HTR-8/SVneo (cell line): ENCODE measurements at regions not wholly inside any gene's neighbourhood (a gene's known extent, or its start where the extent isn't known, plus 50 kb on each side); places are given as distances from the start of the nearest gene placed in this dataset.
"Not testable (repeated sequence)": the region's sequence is repeated elsewhere in the genome, so short reads cannot be mapped to it uniquely, and the experiment has no call there.

ENCODE experiments used
- DNase-seq: peaks from one replicate; pipeline ENCODE4 v3.0.0; 2011; ENCODE audit warnings: low spot score, mixed read lengths; ENCODE audit not compliant: insufficient read length
- FAIRE-seq: peaks from 2 replicates; lab custom pipeline; 2011; peaks lifted over from hg19 to GRCh38; lab: Jason Lieb, UNC

- no peak for DNase-seq
- no peak for FAIRE-seq
Observed at GRCh38 chr9:97771641-97772040, 74.5 kb upstream of the XPA start.

GRCh38 chr9:97772145-97772544, 75.0 kb upstream of the XPA start:
- FAIRE-seq: no peak
- DNase-seq: no peak

- DNase-seq: no peak
- FAIRE-seq: no peak
Observed at GRCh38 chr9:97773091-97773490, 76.0 kb upstream of the XPA start.

GRCh38 chr9:97773723-97774122, 76.6 kb upstream of the XPA start:
- DNase-seq (no peak), FAIRE-seq (no peak)

- DNase-seq (no peak), FAIRE-seq (no peak)
Observed at GRCh38 chr9:97774673-97775072, 77.5 kb upstream of the XPA start.

GRCh38 chr9:97778740-97779139, 74.3 kb upstream of the FOXE1 start:
- FAIRE-seq, DNase-seq: not testable (repeated sequence)

GRCh38 chr9:97779608-97780007, 73.4 kb upstream of the FOXE1 start:
- no peak for DNase-seq
- no peak for FAIRE-seq

GRCh38 chr9:97781902-97782301, 71.1 kb upstream of the FOXE1 start:
- FAIRE-seq: no peak

GRCh38 chr9:97786341-97786740, 66.7 kb upstream of the FOXE1 start:
- DNase-seq: no peak
- no peak for FAIRE-seq

More at GRCh38 chr9:97781902-97782301, 71.1 kb upstream of the FOXE1 start:
- DNase-seq: no peak

- FAIRE-seq: no peak
- no peak for DNase-seq
Observed at GRCh38 chr9:97787551-97787950, 65.5 kb upstream of the FOXE1 start.

GRCh38 chr9:97788763-97789663, 64.0 kb upstream of the FOXE1 start:
- FAIRE-seq (no peak), DNase-seq (no peak)

- DNase-seq: no peak
- FAIRE-seq: no peak
Observed at GRCh38 chr9:97790542-97790941, 62.5 kb upstream of the FOXE1 start.

- DNase-seq: no peak
- no peak for FAIRE-seq
Observed at GRCh38 chr9:97791542-97791941, 61.5 kb upstream of the FOXE1 start.

GRCh38 chr9:97793067-97793466, 60.0 kb upstream of the FOXE1 start:
- FAIRE-seq (no peak), DNase-seq (no peak)

GRCh38 chr9:97794666-97795065, 58.4 kb upstream of the FOXE1 start:
- DNase-seq: no peak
- no peak for FAIRE-seq

GRCh38 chr9:97796176-97796575, 56.9 kb upstream of the FOXE1 start:
- FAIRE-seq, DNase-seq: not testable (repeated sequence)

GRCh38 chr9:97801180-97801579, 51.8 kb upstream of the FOXE1 start:
- DNase-seq (no peak), FAIRE-seq (no peak)

GRCh38 chr9:97802276-97802675, 50.8 kb upstream of the FOXE1 start:
- peak; percentile 74 for DNase-seq
- FAIRE-seq: no peak

- no peak for FAIRE-seq
- peak; percentile 65 for DNase-seq
Observed at GRCh38 chr9:97803167-97804058, 49.6 kb upstream of the FOXE1 start.
